GM21723 (cell line): ENCODE measurements at regions not wholly inside any gene's neighbourhood (a gene's known extent, or its start where the extent isn't known, plus 50 kb on each side); places are given as distances from the start of the nearest gene placed in this dataset.
"Not testable (repeated sequence)": the region's sequence is repeated elsewhere in the genome, so short reads cannot be mapped to it uniquely, and the experiment has no call there.

Experiments used
- ATAC-seq: cut with Tn5 transposase; IDR thresholded peaks from one replicate; pipeline ENCODE4 v1.9.1; 2021; ENCODE audit warnings: mild to moderate bottlenecking, moderate library complexity; ENCODE audit not compliant: unreplicated experiment

GRCh38 chr2:128605421-128605820 lies 286.8 kb upstream of the HS6ST1 start:
- ATAC-seq = no peak

DNA sequence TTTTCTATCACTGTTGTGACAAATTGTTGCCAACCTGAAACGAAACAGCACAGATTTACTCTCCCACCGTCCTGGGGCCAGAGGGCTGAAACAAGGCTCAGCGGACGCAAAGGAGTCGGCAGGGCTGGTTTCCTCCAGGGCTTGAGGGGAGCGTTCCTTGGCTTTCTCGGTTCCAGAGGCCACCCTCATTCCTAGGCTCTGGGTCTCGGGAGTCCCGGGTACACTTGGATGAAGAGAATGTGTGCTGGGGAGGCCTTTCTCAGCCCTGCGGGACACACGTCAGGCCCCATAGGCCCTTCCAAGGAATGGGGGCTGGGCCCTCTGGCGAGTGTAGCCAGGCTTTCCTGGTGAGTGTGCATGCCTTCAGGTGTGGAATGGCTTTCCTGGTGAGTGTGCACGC lies 287.3 kb upstream of the HS6ST1 start:
- ATAC-seq = no peak

DNA sequence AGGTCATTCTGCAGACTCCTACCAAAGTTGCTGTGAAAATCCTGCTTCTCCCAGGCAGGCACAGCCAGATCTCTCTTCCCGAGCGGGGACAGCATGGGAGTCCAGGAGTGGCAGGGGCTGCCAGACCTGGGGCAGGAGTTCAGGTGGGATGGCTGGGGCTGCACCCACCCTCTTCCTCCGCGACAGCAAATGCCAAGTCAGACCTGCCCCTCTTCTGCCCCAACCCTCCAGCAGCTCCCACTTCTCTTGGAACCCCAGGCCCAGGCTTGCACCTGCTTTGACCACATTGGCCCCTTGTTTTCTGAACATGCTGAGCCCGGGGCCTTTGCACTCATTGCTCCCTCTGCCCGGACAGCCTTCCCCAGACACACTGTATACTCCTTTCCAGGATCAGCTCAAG lies 288.2 kb upstream of the HS6ST1 start:
- ATAC-seq = no peak

GRCh38 chr2:128607440-128607839 lies 288.8 kb upstream of the HS6ST1 start:
- no peak for ATAC-seq

- ATAC-seq = no peak
Observed at GRCh38 chr2:128607911-128608506, 289.3 kb upstream of the HS6ST1 start.

DNA sequence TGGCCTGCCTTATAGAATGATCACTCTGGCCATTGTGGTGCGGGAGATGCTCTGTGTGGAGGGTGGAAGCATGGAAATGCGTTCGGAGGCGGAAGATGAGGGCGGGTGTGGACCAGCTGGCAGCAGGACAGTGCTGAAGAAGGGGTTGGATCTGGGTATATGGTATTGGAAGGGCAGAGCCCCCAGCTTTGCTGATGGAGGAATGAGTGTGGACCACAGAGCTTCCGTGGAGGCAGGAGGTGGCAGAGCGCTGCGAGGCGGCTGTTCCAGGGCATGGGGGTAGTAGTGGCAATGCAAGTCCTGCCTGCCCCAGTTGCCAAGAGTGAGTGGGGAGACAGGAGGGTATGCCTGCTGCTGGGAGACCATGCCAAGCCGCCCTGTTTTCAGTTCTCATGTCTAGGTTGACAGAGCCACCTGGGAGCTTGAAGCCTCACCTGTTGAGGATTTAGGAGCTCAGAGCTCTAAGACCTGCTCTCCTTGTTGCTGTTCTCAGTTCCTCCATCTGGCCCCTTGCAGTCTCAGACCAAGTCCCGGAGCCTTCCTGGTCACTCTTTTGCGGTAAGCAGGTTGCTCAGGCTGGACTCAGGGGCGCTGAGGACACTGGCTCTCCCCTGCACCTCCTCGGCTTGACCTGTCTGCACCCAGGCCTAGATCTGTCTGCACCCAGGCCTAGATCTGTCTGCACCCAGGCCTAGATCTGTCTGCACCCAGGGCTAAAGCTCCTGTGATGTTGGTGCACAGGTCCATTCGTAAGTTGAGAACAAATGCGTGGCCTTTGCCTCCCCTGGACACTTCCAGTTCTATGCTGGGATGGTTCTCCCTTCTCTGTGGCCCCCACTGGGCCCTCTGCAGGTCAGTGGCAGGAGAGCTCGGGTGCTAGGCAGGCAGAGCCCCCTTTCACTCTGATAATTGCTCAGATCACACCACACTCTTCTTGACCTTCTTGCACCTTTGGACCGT lies 290.5 kb upstream of the HS6ST1 start:
- no peak for ATAC-seq

- no peak for ATAC-seq
Observed at GRCh38 chr2:128610496-128610895, 291.8 kb upstream of the HS6ST1 start.

DNA sequence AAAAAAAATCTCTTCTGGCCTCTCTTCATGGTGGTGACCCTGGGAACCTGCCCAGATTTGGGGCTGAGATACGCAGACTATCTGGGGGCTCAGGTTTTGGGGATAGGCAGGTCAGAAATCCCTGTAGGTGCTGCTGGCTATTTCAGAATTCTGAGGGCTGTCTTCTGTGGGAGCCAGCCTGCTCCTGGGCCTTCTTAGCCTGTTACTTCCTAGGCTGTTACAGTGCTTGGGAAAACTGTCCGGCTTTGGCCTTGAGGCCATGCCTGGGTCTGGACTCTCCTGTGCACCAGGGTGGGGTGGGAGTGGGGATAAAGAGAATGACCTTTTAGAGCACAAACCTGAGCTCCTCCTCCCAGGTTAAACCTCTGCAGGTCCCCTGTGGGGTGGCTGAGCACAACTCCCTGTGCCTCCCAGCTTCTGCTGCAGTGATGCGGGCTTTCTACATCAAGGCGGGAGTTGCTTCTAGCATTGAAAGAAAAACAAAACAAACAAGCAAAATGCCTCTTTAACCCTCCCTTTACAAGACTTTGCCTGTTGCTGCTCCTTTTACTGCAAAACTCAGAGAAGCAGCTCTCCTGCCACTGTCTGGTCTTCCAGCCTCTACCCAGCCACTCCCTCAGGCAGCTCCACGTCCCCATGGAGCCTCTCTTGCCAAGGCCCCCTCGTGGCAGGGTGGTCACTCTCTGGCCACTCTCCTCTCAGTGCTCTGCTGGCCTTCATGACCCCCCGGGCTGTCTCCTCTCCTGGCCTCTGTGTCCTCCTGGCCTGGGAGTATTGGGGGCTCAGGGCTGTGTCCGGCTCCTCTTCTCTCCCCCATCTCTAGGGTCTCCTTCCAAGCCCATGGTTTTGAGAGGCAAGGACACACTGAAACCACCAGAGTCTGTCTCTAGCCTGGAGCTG lies 293.0 kb upstream of the HS6ST1 start:
- no peak for ATAC-seq

DNA sequence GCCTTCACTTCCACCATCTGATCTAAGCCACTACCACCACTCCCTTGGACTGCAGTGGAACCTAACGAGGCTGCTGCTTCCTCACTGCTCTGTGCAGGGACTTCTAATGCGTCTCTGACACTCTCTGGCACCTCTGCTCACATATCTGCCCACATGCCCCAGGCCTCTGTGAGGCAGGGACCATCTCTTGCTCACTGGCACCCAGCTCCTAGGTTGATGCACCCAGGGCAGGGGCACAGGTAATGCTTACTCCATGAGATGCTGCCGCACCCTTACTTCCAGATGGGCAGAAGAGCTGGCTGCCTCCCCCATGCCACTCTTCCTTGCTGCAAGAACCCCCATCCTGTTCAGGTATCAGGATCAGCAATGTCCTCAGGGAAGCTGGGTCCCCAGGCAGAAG lies 294.0 kb upstream of the HS6ST1 start:
- ATAC-seq = no peak

DNA sequence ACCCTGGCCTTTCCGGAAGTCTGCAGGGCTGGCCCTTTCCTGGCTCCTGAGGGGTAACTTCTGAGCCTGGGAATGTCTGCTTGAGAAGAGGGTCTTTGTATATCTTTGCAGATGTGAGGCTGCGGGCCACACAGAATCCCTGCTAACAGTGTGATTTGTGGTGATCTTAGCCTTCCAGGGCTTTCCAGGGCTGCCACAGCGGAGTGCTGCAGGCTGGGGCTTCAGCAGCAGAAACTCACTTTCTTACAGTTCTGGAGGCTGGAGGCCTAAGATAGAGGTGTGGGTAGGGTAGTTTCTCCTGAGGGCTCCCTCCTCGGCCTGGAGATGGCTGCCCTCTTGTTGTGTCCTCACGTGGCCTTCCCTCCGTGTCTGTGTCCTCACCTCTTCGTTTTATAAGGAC lies 294.7 kb upstream of the HS6ST1 start:
- ATAC-seq = no peak

DNA sequence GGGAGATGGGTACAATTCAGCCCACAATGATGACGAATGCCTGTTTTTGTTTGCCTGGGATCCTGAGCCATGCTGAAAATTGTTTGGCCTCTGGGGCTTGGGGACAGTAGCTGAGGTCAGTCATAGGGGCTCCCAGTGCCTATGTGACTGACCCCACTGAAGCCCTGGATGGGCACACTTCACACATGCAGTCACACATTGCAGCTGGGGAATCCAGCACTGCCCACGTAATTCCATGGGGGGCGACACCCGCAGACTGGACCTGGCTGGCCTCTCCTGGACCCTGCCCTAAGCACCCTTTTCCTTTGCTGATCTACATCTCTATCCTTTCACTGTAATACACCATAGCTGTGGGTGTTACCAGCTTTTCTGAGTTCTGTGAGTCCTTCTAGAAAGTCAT lies 295.2 kb upstream of the HS6ST1 start:
- ATAC-seq = no peak

DNA sequence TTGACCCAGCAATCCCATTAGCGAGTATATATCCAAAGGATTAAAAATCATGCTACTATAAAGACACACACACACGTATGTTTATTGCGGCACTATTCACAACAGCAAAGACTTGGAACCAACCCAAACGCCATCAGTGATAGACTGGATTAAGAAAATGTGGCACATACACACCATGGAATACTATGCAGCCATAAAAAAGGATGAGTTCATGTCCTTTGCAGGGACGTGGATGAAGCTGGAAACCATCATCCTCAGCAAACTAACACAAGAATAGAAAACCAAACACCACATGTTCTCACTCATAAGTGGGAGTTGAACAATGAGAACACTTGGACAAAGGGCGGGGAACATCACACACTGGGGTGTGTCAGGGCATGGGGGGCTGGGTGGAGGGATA lies 296.2 kb upstream of the HS6ST1 start:
- ATAC-seq = not testable (repeated sequence)

GRCh38 chr2:128615571-128615970 lies 296.9 kb upstream of the HS6ST1 start:
- ATAC-seq = no peak

DNA sequence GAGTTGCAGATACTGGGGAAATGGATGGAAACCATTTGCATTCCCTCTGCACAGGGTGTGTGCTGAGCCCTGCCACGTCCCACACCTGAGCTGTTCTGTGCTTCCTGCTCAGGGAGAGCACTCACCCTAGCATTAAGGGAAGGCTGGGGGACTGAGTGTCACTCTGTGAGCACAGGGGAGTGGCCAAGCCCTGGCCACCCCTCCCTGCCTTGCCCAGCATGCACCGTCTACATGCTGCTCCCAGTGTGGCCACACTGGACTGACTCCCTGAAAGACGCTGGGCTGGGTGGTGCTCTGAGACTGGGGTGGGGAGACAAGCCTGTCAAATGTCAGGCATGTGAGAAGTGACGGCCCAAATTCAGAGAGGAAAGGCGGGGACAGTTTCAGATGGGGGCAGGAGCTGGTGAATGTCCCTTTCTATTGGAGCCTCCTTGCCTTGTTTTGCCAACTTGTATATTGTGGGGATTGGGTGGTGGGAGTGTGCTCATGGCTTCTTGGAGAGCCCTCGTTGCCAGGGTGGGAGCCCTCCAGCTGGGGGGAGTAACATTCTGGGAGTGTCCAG lies 298.4 kb upstream of the HS6ST1 start:
- ATAC-seq = no peak

DNA sequence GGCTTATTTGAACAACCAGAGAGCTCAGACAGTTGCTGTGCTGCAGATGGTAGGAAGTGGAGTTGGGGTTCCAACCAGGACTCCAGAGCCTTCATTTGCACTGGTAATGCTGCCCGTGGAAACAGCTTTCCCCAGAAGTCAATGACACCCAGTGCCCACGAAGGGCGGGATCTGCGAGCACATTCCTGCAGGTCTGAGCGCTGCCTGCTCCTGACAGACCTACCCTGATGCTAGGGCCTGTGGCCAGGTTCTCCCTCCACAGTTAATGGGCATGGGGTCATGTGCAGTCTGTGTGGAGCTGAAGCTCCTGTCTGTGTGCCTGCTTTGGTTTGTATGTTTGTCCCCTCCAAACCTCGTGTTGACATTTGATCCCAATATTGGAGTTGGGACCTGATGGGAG lies 299.0 kb upstream of the HS6ST1 start:
- no peak for ATAC-seq

DNA sequence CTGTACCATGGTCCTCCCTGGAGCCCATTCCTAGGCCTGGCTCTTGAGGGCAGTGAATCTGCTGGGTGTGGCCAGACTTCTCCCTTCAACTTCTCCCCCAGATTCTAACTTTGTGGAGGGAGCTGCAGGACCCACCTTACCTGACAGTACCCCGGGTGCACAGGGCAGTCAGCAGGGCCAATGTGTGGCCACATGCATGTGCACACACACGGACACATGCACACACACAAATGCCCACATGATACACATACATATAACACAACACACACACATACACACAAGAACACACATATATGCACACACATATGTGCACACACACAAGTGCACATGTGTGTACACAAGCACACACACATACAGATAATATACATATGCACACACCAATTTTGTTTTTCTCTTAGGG lies 300.0 kb upstream of the HS6ST1 start:
- no peak for ATAC-seq

- ATAC-seq = no peak
Observed at GRCh38 chr2:128619471-128620325, 301.0 kb upstream of the HS6ST1 start.

DNA sequence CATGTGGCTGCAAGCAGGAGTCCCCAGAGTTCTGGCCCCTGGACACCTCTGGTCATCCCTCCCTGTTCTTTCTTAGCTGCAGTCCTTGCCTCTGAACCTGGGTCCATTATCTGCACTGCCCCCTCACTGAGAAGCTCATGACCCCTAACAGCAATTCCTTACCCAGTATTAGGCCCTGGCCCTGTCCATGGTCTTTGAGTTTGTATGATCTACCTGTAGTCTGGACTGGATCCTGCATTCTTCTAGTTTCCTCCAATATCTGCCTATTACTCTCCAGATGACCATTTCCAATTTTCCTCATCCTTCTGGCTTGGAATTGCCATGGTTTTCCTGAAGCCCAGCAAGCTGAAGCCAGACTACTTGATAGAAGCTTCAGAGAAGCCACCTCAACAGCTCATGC lies 302.4 kb upstream of the HS6ST1 start:
- no peak for ATAC-seq

- ATAC-seq = no peak
Observed at GRCh38 chr2:128622371-128622770, 303.7 kb upstream of the HS6ST1 start.

DNA sequence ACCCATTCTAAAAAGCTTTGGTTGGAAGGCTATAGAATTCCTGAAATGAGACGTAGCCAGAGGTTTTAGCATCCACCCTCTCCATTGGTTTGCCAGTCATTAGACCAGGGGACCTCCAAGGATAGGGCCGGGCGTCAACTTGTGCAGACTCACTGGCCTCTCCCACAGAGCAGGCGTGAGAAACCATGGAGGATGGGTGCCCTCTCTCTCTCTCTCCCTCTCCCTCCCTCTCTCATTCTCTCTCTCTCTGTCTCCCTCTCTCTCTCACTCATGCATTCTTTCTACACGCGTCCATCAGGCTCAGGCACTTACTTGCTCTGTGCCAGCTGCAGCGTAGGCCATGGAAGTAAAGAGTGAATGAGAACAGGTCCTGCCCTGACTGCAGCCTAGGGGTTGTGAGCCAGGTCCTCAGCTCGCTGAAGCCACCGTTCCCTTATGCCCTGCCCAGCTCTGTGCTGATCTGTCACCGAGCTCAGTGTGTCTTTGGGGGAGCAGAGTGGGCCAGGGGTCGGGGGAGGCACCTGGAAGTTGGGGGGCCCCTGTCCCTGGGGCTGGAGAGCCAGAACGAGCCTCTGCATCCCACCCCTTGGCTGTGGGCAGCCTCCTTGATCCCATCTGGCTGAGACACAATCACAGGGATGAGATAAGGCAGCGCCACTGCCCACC lies 304.4 kb upstream of the HS6ST1 start:
- no peak for ATAC-seq
